Tongue (tissue), 1 donor: ENCODE measurements at regions not wholly inside any gene's neighbourhood (a gene's known extent, or its start where the extent isn't known, plus 50 kb on each side); places are given as distances from the start of the nearest gene placed in this dataset.
A peak's percentile ranks its signal among the peaks of the same experiment; 100 is the strongest.

Source experiments
- DNase-seq: peaks from one replicate; pipeline ENCODE4 v3.0.0-alpha.2; 2015

- DNase-seq, result no peak
Observed at GRCh38 chr10:125337510-125337909, 177.1 kb upstream of the CTBP2 start.

- no peak for DNase-seq
Observed at GRCh38 chr10:125334545-125334944, 174.2 kb upstream of the CTBP2 start.

DNA sequence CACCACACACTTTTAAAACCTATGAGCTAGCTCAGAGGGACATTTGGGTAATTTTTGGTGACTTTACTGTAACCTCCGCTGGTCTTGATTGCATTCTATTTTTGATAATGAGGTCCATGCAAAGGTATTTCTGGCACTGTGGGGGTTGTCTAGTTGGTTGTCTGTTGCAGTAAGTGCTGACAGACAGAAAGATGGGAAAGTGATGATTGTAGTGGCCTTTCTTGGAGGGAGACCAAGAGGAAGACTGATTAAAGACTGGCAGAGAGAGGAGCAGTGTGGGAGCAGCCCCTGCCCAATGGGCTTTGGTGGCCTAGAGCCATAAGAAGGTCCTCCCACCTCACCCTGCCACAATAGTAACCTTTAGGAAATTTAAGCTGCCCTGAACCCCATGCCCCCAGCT, 173.4 kb upstream of the CTBP2 start:
- no peak for DNase-seq

DNA sequence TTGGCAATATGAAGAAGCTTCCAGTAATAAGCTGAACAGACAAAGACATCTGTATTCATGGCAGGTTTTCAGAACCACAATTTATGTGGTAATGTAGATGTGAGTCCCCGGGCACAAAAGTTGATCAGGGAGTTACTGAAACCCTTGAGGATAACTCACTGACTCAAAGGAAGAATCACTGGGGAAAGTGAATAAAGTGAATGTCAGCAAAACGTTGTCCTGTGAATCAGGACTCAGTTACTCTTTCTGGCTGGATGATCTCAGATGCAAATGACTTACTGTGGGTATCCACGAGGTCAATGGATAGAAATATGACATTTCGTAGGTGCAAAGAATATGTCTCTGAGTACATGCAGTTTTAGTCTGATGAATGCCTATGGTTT, 172.8 kb upstream of the CTBP2 start:
- DNase-seq, result no peak

- no peak for DNase-seq
Observed at GRCh38 chr10:125332548-125333208, 172.3 kb upstream of the CTBP2 start.

GRCh38 chr10:125331056-125331455, 170.7 kb upstream of the CTBP2 start:
- no peak for DNase-seq

GRCh38 chr10:125329056-125329455, 168.7 kb upstream of the CTBP2 start:
- no peak for DNase-seq

DNA sequence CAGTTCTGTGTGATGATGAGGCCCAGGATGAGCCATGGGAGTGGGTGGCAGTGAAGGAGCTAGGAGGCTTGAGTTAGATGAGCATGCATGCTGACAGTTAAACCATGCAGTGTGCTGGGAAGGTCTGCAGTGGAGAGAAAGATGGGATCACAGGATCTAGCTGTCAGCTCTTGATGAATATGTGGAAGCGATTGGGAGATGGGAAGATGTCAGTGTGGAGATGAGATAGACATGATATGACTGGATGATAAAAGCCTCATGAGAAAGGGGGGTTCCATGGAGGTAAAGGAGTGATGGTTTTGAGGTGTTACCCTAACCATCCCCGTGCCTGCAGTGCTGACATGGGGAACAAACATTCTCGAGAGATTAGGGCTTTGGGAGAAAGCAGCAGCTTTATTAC, 165.0 kb upstream of the CTBP2 start:
- no peak for DNase-seq

GRCh38 chr10:125316436-125316835, 156.1 kb upstream of the CTBP2 start:
- DNase-seq, result no peak

GRCh38 chr10:125300937-125301336, 140.6 kb upstream of the CTBP2 start:
- peak; percentile 18 for DNase-seq

- DNase-seq, result no peak
Observed at GRCh38 chr10:125299461-125299860, 139.1 kb upstream of the CTBP2 start.

- no peak for DNase-seq
Observed at GRCh38 chr10:125296598-125296997, 136.2 kb upstream of the CTBP2 start.

DNA sequence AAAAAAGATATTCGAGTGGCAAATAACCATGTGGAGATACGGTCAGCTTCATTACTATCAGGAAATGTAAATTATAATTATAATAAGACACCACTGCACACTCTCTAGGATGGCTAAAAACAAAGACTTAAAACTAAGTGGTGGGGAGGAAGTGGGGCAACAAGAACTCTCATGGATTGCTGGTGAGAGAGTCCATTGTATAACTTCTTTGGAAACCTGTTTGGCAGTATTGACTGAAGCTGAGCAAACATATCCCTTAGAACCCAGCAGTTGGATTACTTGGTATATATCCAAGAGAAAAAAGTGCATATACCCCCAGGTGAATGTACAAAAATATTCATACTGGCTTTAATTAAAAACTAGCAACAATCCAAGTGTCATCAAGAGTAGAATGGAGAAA, 133.7 kb upstream of the CTBP2 start:
- DNase-seq, result no peak

DNA sequence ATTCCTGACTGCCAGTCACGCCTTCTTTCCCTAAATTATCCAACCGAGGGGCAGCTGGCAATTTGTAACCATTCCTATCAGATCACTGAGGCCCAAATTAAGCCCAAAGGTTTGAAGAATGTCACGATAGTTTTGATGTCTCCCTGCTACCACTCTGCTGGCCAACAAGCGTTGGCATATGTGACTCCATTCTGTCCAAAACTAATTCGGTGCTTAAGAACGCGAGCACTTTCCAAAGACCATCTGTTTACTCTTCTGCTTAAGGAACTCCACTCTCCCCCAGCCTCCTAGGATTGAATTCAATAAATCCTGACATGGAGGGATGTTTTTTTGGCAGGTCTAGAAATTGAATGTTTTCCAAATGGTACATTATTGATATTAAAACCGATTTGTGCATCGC, 131.5 kb upstream of the CTBP2 start:
- peak; percentile 13 for DNase-seq

- no peak for DNase-seq
Observed at GRCh38 chr10:125289461-125289860, 129.1 kb upstream of the CTBP2 start.

- no peak for DNase-seq
Observed at GRCh38 chr10:125284875-125285597, 124.7 kb upstream of the CTBP2 start.

GRCh38 chr10:125283836-125284614, 123.7 kb upstream of the CTBP2 start:
- no peak for DNase-seq

- no peak for DNase-seq
Observed at GRCh38 chr10:125283191-125283835, 123.0 kb upstream of the CTBP2 start.

GRCh38 chr10:125281091-125281490, 120.7 kb upstream of the CTBP2 start:
- no peak for DNase-seq

DNA sequence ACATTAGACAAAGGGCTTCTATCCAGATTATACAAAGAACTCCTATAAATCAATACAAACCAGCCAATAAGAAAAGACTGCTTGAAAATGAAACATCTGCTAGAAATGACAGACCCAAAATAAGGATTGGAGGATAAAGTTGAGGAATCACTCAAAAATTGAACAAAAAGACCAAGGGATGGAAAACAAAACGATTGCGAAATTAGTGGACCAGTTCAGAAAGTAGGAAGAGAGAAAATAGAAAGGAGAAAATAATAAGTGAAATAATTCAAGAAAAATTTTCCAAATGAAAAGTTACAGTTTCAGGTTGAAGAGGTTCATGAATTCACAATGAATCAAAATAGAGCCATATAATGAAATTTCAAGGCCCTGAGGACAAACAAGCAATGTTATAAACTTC, 115.8 kb upstream of the CTBP2 start:
- DNase-seq, result no peak

- no peak for DNase-seq
Observed at GRCh38 chr10:125274961-125275360, 114.6 kb upstream of the CTBP2 start.

GRCh38 chr10:125273023-125273422, 112.7 kb upstream of the CTBP2 start:
- no peak for DNase-seq

DNA sequence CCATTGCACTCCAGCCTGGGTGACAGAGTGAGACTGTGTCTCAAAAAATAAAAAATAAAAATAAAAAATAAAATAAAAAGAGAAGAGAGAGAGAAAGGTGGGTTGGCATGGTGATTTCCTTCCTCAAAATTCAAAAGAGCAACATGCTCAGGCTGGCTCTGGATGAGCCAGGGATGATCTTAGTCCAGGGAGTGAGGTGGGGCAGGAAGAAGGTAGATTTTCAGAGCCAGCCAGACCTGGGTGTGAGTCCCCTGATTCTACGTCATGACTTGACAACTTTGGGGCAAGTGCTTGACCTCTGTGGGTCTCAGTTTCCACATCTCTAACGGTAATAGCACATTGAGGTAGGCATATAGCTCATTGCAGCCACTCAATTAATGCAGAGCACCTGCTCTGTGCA, 109.4 kb upstream of the CTBP2 start:
- no peak for DNase-seq
